Skeletal muscle cell (primary cell): ENCODE measurements at regions not wholly inside any gene's neighbourhood (a gene's known extent, or its start where the extent isn't known, plus 50 kb on each side); places are given as distances from the start of the nearest gene placed in this dataset.

Experiments used
- DNase-seq: peaks from one replicate; pipeline ENCODE4 v3.0.0-alpha.2; 2010; ENCODE audit warnings: low read depth
- H3K4me3 ChIP-seq: 2 replicates; pipeline ENCODE4 v1.5.1; 2011; ENCODE audit warnings: low read depth, mild to moderate bottlenecking, control low read depth, low read length, moderate library complexity

DNA sequence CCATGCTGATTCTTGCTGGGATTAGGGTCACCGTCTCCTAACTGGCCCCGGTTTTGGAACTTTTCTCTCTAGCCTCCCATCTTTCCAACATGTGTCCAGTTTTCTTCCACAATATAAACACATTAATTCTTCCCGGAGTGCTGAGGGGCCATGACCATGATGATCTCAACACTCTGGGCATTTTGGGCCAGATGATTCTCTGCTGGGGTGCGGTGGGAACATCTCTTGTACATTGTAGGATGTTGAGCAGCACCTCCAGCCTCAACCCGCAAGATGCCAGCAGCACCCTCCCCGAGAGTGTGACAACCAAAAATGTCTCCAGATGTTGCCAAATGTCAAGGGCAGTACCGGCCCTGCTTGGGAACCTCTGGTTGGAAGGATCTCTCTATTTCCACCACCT is 164.8 kb downstream of the TFAP2C start:
- no peak for DNase-seq
- no peak overlapping the region for H3K4me3 ChIP-seq

DNA sequence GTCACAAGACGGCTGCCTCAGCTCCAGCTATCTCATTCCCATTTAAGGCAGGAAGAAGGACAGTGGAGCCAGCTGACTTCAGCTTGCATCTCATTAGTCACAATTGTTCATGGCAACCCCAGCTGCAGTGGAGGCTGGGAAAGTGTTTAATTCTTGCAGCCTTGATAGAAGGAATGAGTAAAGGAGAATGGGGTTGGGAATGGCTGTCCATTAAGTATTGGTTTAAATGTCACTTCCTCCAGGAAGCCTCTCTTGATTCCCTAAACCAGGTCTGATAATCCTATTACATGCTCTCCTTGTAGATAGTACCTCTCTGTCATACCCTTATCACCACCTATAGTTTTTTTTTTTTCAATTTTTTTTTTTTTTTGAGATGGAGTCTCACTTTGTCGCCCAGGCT is 166.4 kb downstream of the TFAP2C start:
- DNase-seq: no peak
- H3K4me3 ChIP-seq: no peak overlapping the region

DNA sequence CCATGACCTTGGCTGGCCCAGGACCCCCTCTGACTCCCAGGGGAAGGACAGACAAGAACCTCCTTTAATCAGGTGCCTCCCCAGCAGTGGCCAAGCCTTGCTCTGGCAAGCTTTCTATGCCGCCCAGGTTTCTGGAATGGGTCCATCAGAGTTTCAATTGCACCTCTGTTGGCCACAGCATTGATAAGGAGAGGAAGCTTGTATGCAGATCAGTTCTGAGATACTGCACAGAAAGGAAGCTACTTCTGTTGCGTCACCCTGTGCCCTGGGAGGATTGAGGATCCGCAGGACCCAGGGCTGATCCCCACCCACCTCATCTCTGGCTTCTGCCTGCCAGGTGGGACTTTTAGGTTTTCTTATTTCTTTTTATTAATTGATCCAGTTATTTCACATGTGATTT is 167.2 kb downstream of the TFAP2C start:
- H3K4me3 ChIP-seq: no peak overlapping the region
- no peak for DNase-seq

DNA sequence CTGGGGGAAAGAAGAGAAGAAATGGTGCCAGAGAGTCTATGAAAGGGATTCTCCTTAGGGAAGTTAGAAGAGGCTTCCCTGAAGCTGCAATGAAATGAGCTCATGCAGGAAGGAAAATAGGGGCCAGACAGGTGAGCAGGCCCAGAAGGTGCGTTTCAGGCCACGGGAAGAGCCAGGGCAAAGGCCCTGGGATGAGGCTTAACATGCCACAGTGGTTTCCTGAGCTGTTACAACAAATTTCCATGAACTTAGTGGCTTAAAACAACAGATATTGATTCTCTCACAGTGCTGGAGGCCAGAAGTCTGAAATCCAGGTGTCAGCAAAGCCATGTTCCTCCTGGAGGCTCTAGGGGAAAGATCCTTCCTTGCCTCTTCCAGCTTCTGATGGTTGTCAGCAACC is 167.9 kb downstream of the TFAP2C start:
- no peak overlapping the region for H3K4me3 ChIP-seq
- DNase-seq: no peak

DNA sequence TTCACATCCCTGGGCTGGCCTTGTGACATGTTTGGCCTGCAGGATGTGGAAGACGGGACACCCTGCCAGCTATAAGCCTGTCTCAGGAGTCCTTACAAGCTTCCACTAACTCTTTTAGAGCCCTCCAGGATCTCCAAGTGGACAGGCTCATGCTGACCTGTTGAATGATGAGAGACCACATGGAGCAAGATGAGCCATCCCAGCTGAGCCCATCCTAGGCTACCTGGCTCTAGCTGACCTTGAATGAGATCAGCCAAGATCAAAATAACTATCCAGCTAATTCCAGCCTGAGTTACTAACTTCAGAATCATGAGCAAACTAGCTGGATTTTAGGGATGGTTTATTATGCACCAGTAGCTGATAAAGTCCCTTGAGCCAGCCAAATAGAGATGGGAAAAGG is 169.5 kb downstream of the TFAP2C start:
- no peak for DNase-seq

DNA sequence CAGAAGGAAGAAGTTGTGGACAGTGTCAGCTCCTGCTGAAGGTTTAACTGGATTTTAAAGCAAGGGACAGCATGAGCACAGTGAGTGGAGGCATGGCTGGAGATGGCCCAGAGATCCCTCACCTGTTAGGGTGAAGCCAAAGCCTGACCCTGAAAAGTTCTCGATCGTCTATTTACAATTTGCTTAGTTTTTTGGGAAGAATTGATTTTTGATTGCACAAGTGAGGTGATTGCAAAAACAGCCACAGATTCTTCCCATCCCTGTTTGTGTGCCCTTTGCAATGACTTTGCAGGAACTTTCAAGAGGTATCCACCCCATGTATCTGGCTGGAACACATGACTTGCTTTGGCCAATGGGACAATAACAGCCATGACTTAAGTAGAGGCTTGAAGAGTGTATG is 170.1 kb downstream of the TFAP2C start:
- DNase-seq: no peak
- H3K4me3 ChIP-seq: no peak overlapping the region

More for the DNA sequence above, 169.5 kb downstream of the TFAP2C start:
- no peak overlapping the region for H3K4me3 ChIP-seq

DNA sequence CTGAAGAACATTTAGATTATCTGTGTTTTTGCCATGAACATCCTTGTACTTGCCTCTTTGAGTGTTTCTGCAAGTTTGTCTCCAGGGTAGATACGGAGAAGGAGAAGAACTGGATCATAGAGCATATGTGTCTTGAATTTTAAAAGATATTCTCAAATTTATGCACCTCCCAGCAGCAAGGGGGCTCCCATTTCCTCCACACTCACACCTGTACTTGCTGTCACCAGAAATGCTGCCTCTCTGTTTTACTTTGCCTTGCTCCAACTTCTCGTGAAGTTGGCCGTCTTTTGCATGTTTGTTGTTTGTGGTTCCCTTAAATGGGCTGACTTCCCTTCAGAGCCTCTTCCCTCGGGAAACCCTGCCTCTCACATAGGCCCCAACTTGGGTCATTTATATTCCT is 171.0 kb downstream of the TFAP2C start:
- no peak for DNase-seq

DNA sequence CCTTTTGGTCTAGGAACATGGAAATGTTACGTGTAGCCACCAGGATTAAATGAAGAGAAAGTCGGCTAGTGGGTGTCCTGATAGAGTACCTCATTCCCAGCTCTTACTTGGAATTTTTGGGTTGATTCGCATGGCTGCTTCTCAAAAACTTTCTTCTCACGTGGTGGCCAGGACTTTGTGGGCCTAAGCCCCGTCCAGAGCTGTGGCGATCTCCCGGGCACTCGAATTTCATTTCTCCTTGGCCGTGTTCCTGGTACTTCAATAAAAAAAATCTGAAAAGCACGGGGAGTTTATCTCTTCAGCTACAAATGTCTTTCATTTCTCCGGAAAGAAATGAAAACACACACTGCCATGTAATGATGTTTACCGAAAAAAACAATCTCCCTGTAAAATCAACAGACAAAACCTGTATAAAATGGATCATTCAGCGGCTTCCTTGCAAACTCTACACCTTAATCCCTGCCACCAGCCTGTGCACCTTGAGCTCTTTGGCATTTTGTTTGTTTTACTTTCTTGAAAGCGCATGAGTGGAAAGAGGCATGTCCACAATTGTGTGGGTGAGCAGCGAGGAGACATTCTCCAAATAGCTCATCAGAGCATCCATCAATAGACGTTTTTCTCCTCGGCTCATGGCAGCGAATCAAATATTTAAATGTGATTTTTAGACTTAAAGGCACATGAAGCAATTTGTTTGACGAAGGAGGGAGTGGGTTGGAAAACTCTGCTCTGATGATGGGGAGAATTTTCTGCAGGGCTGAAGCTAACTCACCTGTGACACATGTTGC is 173.1 kb downstream of the TFAP2C start:
- no peak for DNase-seq
- no peak overlapping the region for H3K4me3 ChIP-seq

More for the DNA sequence above, 171.0 kb downstream of the TFAP2C start:
- no peak overlapping the region for H3K4me3 ChIP-seq

DNA sequence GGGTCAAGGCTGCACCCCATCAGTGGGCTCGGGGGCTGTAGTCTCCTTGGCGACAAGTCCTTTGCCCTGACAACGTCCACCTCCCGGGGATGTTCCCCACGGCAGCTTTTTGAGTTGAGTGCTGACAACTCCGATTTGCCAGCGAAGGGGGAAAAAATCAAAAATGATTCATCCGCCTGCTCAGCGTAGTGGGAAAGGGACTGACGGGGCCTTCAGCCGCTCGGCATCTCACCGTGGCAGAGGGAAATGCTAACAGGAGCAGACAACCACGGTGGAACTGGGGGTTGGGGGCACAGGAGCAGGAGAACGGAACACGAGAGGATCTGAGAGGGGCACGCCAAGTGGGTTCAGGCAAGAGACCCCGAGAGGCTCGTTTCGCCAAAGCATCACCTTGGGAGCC is 173.7 kb downstream of the TFAP2C start:
- no peak overlapping the region for H3K4me3 ChIP-seq
- no peak for DNase-seq

DNA sequence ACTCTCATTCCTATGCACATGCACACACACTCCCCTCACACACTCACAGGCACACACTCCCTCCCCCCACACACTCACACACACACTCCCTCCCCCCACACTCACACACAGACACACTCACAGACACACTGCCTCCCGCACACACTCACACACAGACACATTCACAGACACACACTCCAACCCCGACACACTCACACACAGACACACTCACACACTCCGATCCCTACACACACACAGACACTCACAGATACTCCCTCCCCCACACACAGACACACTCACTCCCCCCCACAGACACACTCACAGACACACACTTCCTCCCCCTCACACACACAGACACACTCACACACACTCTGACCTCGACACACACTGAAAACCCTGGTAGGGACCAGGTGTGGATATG is 176.2 kb downstream of the TFAP2C start:
- no peak for DNase-seq
- no peak overlapping the region for H3K4me3 ChIP-seq

DNA sequence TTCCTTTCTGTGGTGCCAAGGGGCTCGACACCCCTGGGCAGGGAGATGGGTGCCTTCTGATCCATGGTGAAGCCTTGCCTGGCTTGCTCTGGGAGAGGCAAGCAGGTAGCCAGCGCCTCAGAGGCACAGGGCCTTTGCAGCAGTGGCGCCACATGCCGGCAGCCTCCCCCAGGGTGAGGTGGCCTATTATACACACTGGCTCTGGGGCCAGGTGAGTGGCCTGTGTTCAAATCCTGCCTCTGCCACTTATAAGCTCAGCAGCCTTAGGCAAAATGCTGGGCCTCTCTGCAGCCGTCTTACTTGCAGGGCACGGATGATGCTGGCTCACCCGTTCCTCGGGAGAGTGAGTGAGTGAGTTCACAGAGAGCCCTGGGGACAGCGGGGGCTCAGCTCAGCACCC is 176.9 kb downstream of the TFAP2C start:
- H3K4me3 ChIP-seq: no peak overlapping the region
- no peak for DNase-seq

DNA sequence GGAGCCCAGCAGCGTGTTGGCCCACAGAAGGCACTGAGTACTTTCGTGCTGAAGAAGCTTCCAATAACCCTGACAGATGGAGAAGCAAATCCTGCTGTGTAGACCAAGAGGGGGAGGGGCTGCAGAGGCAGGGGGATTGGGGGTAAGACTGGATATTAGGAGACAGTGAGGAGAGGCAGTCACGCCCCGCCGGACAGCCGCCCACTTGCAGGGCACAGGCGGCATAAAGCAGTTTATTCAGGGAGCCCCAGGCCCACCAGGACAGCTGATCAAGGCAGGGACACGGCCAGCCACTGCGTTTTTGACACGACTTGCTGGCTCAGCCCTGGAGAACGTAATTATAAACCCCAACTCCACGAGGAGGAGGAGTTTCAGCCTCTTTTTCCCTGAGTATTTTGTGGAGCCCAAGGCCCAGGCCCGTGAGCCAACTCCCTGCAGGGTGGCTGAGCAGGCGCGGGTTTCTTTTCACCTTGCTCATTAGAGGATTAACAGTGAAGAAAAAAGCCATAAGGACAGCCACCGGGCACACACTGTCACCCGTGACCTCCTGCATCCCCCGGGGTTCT is 177.9 kb downstream of the TFAP2C start:
- H3K4me3 ChIP-seq: no peak overlapping the region
- DNase-seq: no peak

DNA sequence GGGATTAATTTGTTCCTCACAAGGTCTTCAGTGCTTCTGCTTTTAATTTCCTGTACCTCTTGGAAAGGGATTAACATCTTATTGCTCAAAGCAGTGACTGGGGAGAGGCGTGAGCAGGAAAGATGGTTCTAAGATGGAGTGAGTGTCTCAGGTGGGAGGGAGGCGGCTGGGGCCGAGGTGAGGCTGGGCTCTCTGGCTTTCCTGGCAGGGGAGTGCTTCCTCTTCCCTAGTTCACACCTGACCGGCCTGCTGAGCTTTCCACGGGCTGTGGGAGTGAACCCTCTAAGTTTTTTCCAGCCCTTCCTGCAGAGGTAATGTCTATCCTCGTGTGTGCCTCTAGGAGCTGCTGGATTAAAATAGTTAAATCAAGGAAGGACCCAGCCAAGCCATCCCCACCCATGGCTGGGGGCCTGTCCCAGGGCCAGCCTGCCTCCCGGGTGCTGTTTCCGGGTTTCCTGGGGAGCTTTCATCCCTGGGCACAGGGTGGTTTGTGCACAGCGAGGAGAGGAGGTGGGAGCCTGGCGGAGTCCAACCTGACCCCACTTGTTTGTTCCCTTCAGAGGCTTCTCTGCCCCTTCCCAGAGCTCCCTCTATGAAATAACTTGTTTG is 179.1 kb downstream of the TFAP2C start:
- no peak overlapping the region for H3K4me3 ChIP-seq
- no peak for DNase-seq

DNA sequence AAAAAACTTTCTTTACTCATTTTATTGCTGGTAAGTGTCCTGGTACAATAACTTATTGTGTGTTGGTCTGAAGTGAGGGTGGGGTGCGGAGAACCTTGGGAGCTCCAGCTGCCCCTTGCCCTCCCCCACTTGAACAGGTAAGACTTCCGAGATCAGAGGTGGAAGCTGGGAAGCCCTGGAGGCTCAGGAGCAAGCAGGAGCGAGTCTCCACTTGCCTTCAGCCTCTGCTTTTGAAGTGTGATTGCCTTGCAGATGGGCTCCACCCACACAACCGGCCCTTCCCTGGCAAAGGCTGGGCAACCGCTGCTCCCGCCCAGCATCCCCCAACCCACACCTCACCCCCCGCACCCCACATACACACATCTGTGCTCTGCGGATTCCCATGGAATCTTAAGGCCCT is 179.6 kb downstream of the TFAP2C start:
- no peak for DNase-seq
- H3K4me3 ChIP-seq: no peak overlapping the region

DNA sequence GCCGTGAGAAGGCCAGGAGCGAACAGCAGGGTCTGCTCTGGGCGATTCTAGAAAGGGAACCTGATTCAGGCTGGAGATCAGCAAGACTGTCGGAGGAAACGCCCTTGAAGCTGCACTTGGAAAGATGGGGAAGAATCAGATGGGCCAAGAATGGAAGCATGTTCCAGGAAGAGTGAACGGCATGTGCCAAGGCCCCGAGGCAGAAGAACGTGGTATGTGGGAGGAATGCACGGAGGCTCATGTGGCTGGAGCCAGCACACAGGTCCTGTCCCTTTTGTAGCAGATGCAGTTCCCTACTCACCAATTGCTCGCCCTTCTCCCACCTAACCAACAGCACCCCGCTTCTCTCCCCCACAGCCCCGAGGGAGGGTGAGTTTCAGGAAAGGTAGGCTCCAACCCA is 180.6 kb downstream of the TFAP2C start:
- no peak overlapping the region for H3K4me3 ChIP-seq
- DNase-seq: no peak

DNA sequence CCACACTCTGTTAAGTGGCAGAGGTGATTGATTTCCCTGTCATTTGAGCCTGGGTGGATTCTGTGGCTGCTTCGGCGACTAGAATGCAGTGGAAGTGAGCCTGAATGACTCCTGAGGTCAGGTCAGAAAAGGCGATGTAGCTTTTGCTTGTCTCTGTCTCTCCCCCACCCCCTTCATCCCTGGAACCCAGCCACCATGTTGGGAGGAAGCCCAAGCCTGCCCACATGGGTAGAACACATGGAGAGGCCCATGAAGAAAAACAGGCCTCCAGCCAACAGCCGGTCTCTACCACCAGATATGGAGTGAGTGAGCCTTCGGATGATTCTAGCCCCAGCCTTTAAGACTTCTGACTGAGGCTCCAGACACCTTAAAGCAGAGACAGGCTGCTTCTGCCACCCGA is 181.0 kb downstream of the TFAP2C start:
- H3K4me3 ChIP-seq: no peak overlapping the region
- no peak for DNase-seq

DNA sequence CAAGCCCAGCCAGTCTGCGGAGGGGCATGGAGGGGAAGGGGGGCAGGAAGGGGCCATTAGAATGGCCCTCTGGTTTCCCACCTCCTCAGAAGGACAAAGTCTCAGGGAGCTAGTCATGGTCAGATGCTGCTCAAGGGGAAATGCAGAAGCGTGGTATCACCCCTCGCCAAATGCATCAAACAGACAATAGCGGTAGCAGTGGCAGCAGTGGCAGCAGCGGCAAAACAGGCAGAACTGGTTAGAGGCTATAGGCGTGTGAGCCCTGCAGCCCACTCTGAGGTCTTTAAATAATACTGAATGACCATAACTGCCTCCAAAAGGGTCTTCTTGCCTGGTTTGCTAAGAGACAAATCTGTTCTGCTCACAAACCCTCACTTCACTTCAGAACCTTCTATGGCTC is 186.7 kb downstream of the TFAP2C start:
- no peak for DNase-seq
- H3K4me3 ChIP-seq: no peak overlapping the region

DNA sequence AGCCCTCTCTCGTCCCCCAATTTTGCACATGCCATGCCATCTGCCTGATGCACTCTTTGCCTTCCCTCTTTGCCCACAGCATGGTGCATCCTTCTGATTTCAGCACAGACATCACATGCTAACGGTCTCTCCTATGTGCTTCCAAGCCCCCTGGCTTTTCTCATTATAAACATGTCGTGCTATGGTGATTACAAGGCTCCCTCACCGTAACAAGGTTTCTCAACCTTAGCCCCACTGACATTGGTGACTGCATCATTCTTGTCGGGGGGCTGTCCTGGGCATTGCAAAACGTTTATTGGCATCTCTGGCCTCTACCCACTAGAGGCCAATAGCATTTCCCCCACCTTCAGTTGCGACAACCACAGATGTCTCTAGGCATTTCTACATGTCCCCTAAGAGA is 187.2 kb downstream of the TFAP2C start:
- DNase-seq: no peak
- H3K4me3 ChIP-seq: no peak overlapping the region

DNA sequence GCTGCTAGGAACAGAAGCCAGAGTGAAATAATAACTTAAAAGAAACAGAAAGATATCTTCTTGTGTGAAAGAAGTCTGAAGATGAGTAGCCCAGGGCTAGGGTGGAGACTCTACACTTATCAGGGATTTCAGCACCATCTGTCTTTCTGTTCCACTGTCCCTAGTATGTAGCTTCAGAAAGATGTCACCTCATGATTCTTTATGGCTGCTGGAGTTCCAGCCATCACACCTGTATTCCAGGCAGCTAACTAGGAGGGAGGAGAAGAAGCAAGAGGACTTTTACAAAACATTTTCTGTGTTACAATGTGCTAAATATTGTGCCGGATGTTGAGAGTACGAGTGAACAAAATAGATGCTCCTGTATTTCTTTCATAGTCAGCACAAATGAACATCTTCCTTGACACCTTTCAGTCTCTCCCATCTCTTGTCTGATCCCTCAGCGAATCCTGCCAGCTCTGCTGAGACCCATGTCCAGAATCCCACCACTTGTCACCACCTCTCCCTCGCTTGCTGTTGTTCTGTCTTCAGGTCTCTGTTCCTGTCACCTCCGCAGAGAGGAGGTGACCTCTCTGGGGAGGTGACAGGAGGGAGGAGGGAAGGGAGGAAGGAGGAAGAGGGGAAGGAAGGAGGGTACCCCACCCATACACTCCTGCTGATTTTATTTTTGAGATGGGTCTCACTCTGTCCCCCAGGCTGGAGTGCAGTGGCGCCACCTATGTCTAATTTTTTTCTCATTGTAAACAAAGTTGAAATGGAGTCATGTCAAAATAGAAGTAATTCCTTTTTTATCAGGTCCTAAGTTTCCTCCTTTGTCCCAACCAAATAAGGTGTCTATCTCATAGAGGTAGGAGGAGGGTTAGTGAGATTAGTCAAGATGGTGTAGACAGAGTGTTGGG is 188.9 kb downstream of the TFAP2C start:
- no peak for DNase-seq
- H3K4me3 ChIP-seq: no peak overlapping the region

DNA sequence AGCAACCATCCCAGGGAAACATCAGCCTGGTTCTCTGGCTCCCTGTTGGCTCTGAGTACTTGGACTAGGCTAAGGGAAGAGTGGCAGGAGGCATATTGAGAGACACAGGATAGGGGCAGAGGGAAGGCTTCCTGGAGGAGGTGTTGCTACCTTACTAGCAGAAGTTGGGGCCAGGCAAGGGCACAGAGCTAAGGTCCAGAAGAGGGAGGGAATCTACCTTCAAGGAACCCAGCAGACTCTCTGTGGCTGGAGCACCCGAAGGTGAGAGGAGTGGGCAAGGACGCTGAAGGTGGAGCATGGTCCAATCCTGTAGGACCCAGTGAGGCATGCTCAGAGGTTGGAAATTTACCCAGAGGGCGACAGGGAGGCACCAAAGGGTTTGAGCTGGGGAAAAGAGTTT is 191.9 kb downstream of the TFAP2C start:
- H3K4me3 ChIP-seq: no peak overlapping the region
- DNase-seq: no peak
